HG02870 (cell line): ENCODE measurements at regions not wholly inside any gene's neighbourhood (a gene's known extent, or its start where the extent isn't known, plus 50 kb on each side); places are given as distances from the start of the nearest gene placed in this dataset.
"Not testable (repeated sequence)": the region's sequence is repeated elsewhere in the genome, so short reads cannot be mapped to it uniquely, and the experiment has no call there.

Experiments used
- ATAC-seq: cut with Tn5 transposase; IDR thresholded peaks from one replicate; pipeline ENCODE4 v1.9.1; 2021; ENCODE audit warnings: mild to moderate bottlenecking, moderate library complexity; ENCODE audit not compliant: unreplicated experiment

DNA sequence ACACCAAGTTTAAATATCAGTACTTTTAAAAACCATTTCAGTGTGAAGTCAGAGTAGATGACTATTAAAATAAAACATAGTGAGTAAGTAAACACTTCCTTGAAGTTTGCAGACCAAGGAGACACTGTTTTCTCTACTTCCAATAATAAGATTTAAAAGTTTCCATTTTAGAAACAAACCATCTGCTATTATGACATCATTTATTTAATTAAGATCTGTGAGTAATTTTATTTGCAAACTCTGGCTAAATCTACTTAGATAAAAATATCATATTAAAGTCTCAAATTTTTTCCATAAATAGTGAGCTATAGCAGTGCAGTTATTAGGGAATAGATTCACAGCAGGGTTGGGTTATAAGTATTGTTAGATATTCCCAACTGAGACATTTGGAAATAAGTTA lies 1267.0 kb upstream of the FLRT2 start:
- ATAC-seq = no peak

DNA sequence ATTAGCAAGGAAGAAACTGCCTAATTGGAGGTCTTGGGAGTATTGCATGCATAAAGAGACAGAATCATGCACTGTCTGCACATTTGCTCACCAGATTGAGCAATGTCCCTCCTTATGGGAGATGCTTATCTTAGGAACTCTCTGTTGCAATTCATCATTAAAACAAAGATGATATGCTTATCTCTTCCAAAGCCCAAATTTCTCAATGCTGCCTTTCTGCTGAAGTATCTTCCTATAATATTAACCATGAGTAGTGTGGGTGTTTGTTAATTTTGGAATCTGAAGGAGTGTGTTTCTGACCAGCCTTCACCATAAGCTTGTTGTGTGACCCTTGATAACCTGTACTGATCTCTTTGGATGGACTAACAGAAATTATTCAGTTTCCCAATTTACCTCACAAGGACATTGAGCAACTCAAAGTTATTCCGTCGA lies 1257.6 kb upstream of the FLRT2 start:
- no peak for ATAC-seq

DNA sequence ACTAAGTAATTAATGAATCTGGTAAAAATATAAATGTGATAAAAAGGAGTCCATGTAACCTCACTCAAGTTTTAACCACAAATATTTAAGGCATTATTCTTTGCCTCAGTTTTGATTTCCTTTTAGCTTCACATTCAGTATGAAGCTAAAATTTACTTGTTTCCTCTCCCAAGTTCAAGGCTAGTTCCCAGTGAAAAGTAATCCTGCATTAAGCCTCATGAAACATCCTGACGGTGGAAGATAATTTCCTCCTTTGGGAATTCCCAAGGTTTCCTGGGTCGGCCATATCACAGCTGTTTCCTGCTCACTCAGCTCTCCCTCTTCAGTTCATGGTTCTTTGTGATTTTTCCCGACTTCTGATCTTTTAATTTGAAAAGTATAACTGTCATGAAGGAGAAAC lies 1256.8 kb upstream of the FLRT2 start:
- no peak for ATAC-seq

DNA sequence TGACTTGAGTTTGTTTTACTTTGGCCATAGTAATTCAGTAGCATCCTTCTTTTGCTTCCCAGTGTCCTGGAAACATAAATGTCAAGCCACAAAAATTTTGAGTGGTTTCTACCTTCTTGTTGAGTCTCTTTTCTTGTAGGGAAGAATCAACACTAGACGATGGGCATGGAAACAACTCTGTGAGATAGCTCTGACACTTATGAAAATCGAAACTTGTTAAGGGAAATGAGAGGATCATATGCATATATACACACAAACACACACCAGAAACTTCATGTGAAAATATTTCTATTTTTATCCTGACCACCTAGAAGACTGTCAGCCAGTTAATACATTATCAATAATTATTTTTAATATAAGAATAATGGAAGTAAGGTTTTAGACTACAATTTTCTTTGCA lies 1247.3 kb upstream of the FLRT2 start:
- ATAC-seq = no peak

DNA sequence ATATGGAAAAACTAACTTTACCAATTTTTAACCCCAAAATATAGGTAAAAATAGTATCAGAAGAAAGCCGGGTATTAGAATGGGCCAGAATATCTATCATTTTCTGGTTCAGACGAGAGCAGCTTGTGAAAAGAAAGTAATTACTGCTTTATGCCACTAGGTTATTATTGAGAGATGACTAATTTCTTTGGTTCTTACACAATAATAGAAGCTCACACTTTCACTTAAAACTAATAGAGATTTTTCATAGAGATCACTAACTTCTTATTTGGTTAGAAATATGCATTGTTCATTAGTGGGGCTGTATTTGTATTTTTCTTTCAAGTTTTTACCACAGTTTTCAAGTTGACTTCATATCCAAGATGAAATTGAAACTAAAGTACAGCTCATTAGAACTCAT lies 1241.2 kb upstream of the FLRT2 start:
- ATAC-seq = no peak

DNA sequence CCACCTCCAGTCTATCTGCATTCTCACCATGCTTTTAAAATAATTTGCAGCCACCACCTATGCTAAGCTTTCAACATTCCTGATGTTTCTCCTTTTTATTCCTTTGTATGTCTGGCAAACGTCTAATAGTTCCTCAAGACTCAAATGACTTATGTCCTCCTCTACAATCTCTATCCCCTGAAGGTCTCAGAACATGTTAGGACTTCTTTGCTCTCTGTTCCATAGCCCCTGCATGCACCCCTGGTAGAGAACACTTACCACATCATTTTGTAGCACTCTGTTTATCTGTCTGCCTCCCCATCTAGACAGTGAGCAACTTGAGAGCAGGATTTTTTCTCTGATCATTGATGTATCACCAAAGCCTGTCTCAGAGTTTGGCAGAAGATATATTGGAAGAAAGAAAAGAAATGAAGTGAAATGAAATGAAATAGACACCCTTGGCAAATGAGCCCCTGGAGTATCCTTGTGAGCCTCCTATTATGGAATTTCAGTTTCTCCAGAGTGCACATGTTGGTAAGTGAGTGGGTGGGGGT lies 1231.2 kb upstream of the FLRT2 start:
- no peak for ATAC-seq

DNA sequence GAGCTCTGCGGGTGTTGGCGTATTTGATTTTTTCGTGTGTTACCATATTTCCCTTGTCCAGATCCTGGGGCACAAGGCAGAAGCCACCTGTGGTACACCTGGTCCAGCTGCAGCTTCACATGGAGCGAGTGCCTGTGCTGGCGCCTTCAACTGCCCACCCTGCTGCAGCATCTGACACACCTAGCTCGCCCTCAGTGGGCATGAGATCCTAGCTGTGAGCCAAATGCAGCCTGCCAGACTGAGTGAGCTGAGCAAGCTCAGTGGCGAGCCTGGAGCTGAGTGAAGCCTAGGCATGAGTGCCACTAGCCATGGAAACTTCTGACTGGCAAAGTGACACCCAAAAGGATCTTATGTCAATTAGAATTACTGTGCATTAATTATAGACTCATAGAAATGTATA lies 1226.8 kb upstream of the FLRT2 start:
- ATAC-seq = no peak

DNA sequence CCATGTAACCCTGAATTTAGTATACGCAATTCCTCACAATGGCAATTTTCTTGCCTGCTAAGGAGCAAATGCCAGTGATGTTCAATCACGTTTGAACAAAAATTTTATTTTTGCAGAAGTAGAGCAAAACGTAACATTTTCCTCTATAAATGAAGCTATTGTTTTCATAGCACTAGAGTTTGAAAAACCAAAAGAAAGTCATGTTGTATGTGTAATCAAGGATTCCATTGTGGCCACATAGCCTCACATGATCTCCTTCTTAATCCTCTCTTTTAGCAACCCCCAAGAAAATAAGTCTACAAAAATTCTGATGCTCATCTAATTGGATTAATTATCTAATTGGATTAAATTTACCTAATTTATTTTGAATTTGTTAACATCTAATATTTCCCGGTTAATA lies 1217.4 kb upstream of the FLRT2 start:
- ATAC-seq = no peak

DNA sequence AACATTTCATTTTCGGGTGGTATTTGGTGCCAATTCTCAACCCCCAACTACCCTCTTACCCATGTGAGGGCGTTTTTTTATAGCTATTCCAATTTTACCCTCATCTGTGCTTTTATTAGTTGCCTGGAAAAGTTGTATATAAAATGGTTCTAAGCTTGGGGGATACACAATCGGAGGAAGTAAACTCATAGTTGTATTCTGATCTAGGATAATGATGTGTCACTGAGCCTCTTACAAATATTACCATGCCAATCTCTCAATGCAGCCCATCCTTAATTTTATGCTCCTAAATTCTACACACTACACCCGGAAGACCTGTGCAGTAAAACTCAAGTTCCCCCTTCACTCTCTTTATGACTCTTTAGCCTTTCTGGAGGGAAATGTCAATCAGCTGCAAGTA lies 1206.5 kb upstream of the FLRT2 start:
- no peak for ATAC-seq

DNA sequence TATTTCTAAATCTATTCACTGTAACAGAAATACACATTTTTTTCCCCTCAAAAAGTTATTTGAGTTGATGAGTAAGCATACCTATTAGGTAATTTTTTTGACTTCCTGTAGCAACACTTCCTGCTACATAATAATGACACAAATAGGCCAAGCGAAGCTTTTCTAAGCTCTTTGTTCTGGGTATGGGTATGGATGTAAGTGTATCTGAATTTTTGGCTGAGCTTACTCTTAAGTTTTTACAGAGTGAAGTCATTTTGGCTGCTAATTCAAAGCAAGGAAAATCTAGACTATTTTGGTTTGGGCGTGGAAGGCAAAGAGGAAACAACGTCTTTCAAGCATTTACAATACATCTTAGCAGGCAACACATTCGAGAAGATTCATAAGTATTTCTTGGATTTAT lies 1206.0 kb upstream of the FLRT2 start:
- ATAC-seq = no peak

DNA sequence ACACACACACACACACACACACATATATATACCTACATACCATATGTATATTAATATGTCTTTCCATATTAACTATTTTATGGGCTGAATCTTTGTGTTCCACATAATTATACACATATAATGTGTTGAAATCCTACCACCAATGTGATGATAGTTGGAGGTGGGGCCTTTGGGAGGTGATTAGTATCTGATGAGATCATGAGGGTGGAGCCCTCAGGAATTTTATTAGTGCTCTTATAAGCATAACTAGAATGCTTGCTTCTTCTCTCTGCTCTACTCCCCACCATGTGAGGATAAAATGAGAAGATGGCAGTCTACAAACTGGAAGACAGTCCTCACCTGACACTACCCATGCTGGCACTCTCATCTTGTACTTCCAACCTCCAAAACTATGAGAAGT lies 1193.5 kb upstream of the FLRT2 start:
- ATAC-seq = no peak

DNA sequence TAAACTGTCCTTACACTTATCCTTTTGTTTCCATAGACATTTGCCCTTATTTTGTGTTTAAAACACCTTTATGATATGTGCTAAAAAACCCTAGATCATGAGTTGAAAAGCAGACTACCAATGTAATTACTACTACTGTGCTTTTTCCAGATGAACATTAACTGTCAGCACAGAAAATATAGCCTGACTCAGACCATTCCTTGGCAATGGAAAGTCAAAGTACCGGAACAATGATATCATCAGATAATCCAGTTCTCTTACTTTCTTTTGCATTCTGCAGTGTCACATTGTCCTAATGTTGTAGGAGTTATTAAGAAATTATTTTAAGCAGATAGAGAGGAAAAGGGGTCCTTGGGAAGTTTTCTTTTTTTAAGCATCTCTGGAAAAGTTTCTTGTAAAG lies 1189.0 kb upstream of the FLRT2 start:
- ATAC-seq = no peak

DNA sequence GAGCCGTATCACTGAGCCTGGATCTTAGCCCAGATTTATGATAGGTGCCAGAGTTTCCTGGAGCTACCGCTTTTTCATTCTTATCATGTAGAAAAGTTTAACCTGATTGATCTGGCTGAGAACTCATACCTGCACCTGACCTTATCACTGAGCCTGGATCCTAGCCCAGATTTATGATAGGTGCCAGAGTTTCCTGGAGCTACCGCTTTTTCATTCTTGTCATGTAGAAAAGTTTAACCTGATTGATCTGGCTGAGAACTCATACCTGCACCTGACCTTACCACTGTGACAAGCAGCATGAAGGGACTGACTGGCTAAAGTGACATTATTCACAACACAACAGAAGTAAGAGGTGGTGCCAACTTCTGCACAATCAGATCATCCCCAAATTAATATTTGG lies 1188.1 kb upstream of the FLRT2 start:
- ATAC-seq = not testable (repeated sequence)

DNA sequence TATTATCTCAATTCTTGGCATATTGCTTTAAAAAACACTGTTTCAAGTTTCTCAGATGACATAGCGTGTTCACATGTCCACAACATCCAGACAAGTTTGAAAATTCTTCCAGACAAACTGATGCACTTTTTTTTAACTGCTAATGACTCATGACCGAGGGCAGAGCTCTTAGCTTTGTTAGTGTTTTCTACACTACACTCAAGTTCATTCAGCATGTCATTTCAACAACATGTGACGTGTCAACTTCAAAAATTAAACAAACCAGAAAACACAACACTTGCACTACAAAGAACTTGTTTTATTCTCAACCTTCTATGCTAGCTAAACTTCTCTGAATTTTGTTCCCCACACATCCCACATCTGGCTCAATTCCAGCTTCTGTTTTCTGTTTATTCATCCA lies 1186.3 kb upstream of the FLRT2 start:
- no peak for ATAC-seq

DNA sequence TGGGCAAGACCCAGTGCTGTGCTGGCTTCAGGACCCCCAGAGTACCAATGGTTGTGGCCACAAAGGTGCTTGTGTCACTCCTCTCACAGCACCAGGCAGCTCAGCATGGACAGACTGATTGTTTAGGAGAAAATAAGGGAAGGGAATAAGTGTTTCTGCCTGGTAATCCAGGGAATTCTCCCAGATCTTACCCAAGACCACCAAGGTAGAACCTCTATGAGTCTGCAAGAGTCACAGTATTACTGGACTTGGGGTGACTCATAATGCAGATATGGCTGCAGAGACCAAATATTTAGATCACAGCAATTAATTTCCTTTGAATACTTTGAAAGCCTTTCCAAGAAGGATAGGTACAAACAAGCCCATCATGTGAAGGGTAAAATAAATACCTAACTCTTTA lies 1178.3 kb upstream of the FLRT2 start:
- no peak for ATAC-seq

DNA sequence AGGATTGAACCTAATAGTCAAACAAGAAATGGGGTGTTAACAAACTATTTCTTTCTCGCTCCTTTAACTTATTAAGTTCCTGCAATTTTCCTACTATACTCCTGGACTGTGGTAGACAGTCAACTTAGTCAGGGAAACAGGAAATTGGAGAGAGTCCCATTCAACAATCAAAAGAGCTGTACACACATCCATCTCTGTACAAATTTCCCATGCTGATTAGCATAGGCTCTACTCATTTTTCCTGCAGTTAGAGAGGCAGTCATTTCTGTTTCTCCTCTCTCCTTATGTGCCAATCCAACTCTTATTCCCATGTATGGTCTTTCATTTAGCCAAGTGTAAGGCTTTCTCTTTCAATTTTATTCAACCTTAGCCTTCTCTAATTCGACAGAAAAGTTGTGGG lies 1168.5 kb upstream of the FLRT2 start:
- no peak for ATAC-seq

DNA sequence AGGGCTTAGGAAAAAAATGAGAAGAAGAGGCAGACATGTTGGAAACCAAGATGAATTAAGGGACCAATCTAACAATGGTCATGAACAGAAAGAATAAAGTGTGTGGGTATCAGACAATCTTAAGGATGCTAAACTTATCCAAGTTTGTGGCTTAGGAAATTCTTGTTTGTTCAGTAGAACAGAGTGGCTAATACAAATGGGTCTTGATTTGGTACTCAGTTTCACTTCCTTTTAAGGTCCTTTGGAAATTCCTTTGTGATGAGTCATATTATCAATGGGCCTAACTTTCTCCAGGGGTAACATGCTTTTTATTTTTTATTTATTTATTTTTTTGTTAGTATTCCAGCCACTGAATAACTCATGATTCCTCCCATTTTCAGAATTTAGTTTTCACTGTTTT lies 1154.7 kb upstream of the FLRT2 start:
- ATAC-seq = no peak

DNA sequence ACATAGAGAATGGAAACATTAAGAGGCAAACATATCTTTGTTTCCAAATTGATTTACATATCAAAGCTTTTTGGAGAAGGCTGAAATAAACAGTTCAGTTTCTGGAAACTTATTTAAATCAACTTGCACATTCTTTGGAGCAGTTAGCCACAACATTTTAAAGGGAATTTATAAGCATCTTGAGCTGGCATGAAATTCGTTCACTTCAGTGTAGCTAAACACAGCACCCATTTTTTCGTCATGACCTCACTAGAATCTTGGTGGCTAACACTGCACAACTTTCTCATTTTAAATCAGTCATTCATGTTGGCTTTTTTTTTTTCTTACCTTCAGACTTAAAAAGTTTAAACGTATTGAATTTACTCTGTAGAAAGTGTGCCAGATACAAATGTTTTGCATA lies 1139.9 kb upstream of the FLRT2 start:
- no peak for ATAC-seq

DNA sequence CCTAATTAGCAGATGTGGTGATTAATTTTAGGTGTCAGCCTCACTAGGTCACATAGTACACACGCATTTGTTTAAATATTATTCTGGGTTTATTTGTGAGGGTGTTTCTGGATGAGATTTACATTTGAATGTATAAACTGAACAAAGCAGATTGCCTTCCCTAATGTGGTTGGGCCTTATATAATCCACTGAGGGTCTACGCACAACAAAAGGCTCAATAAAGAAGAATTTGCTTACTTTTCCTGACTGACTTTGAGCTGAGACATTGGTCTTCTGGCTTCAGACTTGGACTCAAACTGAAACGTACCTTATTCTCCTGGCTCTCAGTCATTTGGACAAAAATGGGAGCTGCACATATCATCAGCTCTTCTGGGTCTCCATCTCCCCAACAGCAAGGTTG lies 1132.3 kb upstream of the FLRT2 start:
- no peak for ATAC-seq

DNA sequence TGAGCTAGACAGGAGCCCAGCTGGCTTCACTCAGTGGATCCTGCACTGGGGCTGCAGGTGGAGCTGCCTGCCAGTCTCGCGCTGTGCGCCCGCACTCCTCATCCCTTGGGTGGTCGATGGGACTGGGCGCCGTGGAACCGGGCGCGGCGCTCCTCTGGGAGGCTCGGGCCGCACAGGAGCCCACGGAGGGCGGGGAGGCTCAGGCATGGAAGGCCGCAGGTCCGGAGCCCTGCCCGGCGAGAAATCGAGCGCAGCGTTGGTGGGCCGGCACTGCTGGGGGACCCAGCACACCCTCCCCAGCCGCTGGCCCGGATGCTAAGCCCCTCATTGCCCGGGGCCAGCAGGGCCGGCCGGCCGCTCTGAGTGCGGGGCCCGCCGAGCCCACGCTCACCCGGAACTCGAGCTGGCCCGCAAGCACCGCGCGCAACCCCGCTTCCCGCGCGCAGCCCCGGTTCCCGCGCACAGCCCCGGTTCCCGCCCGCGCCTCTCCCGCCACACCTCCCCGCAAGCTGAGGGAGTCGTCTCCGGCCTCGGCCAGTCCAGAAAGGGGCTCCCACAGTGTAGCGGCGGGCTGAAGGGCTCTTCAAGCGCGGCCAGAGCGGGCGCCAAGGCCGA lies 1130.5 kb upstream of the FLRT2 start:
- no peak for ATAC-seq

DNA sequence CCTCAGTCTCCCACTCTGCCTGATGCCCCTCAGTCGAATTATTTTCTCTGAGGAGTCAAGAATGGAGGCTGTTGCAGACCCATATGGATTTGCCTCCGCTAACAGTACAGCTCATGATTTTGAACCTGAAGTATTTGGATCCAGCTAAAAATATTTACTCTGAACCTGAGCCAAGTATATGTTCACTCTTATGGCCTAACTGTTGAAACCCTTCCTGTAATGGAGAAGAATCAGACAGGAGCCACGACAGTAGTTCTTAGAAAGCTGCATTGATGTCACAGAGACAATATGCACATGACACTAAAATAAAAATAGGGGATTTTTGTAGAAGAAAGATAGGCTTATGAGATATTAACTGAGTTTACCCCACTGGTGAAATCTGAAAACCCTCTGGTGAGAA lies 1128.3 kb upstream of the FLRT2 start:
- ATAC-seq = no peak

DNA sequence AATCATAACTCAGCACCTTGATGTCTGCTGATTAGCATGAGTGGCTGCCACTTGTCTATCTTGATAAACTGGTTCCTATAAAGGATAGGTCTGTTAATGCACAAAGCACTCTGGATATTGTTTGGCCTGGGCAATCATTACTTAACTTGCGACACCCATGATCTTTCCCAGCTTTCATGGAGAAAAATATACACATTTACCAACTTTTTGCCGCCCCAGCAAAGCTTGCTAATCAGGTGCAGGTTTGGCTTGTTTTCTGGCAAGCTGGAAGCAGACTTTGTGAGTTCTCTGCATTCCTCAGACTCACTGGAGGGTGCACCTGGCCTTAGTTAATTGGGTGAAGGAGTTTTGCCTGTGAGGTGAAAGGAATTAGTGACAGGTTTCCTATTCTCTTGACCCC lies 1126.4 kb upstream of the FLRT2 start:
- no peak for ATAC-seq

DNA sequence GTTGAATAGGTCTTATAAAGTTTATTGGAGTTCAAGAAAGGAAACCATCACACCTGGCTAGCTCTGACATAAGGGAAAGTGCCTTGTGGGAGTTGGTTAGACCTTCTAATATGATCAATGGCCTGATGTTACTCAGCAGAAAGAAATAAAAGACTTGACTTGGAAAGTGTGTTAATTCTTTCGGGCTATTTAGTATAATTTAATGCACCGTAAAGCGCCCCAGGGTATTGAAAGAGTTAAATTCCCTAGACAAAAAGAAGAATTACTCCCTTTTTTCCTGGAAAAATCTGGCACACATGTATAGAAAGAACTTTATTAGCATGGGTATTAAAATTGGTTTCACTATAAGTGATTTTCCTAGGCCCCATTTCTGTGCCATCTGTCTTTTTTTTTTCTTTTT lies 1125.7 kb upstream of the FLRT2 start:
- ATAC-seq = no peak
